AG04449 (cell line): ENCODE measurements at regions not wholly inside any gene's neighbourhood (a gene's known extent, or its start where the extent isn't known, plus 50 kb on each side); places are given as distances from the start of the nearest gene placed in this dataset.

Experiments used
- CTCF ChIA-PET: fragments of 350-600 bp; formaldehyde crosslinking; extraction: SDS; loops from one replicate; lab custom pipeline; 2021; ENCODE audit warnings: antibody characterized with exemption; lab: Yijun Ruan, JAX
- POLR2A ChIA-PET: fragments of 400-600, 350-600 bp; formaldehyde crosslinking; extraction: SDS; loops from one replicate; lab custom pipeline; 2020; ENCODE audit warnings: antibody characterized with exemption, inconsistent platforms; lab: Yijun Ruan, JAX
- DNase-seq: peaks from one replicate; pipeline ENCODE4 v3.0.0-alpha.2; 2010; ENCODE audit warnings: low read depth, low spot score
- H3K4me3 ChIP-seq: 2 replicates; pipeline ENCODE4 v1.5.1; 2011; ENCODE audit warnings: low read depth, mild to moderate bottlenecking, control low read depth, low read length
- CTCF ChIP-seq: IDR thresholded peaks from one replicate; pipeline ENCODE4 v1.5.1; 2011; ENCODE audit warnings: mild to moderate bottlenecking, moderate library complexity, low read length, control low read depth, inconsistent platforms; ENCODE audit not compliant: insufficient read depth; ENCODE audit errors: missing control alignments

DNA sequence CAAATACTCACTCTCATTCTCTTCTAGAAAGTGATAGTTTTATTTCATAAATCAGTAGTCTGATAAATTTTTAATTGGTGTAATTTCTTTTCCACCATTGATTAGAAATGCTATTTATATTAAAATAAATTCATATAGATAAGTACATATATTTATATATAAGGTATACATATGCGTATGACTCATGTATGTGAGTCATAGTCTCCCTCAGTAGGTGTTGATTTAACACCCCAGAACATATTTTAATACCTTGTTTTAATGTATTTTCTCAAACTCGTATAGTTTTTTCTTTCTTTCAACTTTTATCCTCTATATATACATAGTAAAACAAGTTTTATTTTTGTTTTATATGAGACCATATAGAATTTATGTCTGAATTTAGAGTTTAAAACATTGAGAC is 130.4 kb downstream of the PLG start:
- TF ChIP-seq CTCF: no peak
- CTCF ChIA-PET: no interaction called here
- POLR2A ChIA-PET: no interaction called here
- DNase-seq: no peak
- no peak overlapping the region for H3K4me3 ChIP-seq

DNA sequence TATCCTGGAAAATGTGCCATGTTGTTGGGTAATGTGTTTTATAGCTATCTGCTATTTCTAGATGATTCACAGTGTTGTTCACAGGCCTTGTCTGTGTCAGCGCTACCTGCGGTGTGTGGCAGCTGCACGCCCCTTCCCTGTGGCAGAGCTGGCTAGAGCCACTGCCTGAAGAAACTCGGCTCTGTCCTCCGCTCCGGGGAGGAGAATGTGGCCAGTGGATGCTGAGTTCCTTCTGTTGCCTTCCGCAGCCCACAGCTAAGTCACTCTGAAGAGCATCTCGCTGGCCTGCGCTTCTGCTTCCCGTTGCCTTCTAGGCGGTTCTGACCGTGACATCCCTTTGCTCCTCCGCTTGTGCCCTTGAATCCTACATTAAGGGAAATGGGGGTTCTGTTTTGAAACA is 135.1 kb downstream of the PLG start:
- no peak for TF ChIP-seq CTCF
- ChIA-PET CTCF (no interaction called here), POLR2A (no interaction called here)
- H3K4me3 ChIP-seq: no peak overlapping the region
- no peak for DNase-seq

GRCh38 chr6:160851031-160851430 is 140.5 kb upstream of the MAP3K4 start:
- no peak overlapping the region for H3K4me3 ChIP-seq
- ChIA-PET CTCF (no interaction called here), POLR2A (no interaction called here)
- TF ChIP-seq CTCF: no peak
- no peak for DNase-seq

GRCh38 chr6:160853946-160854345 is 137.6 kb upstream of the MAP3K4 start:
- CTCF ChIA-PET: no interaction called here
- no peak overlapping the region for H3K4me3 ChIP-seq
- no peak for TF ChIP-seq CTCF
- DNase-seq: no peak
- POLR2A ChIA-PET: no interaction called here

GRCh38 chr6:160858886-160859285 is 132.7 kb upstream of the MAP3K4 start:
- ChIA-PET POLR2A (no interaction called here), CTCF (no interaction called here)
- no peak for TF ChIP-seq CTCF
- no peak for DNase-seq
- no peak overlapping the region for H3K4me3 ChIP-seq

- POLR2A ChIA-PET: no interaction called here
- DNase-seq: no peak
- no peak for TF ChIP-seq CTCF
- CTCF ChIA-PET: no interaction called here
- H3K4me3 ChIP-seq: no peak overlapping the region
These were observed 131.7 kb upstream of the MAP3K4 start for GRCh38 chr6:160859822-160860221.

- CTCF ChIA-PET: no interaction called here
- no peak for TF ChIP-seq CTCF
- no peak for DNase-seq
- no peak overlapping the region for H3K4me3 ChIP-seq
- POLR2A ChIA-PET: no interaction called here
These were observed 129.7 kb upstream of the MAP3K4 start for GRCh38 chr6:160861824-160862223.
